ENCODE measurements at regions not wholly inside any gene's neighbourhood (a gene's known extent, or its start where the extent isn't known, plus 50 kb on each side); places are given as distances from the start of the nearest gene placed in this dataset.
"Not testable (repeated sequence)": the region's sequence is repeated elsewhere in the genome, so short reads cannot be mapped to it uniquely, and the experiment has no call there.

- not testable (repeated sequence) for H3K36me3 ChIP-seq (ENCODE audit: control insufficient read depth, insufficient read depth, low read length); H3K9me3 ChIP-seq (ENCODE audit: control insufficient read depth, insufficient read depth, low read length); H3K9ac ChIP-seq (ENCODE audit: low read depth, low read length); H3K27ac ChIP-seq (ENCODE audit: low read depth, low read length); H3K4me1 ChIP-seq (ENCODE audit: control insufficient read depth, insufficient read depth, low read length); H3K27me3 ChIP-seq (ENCODE audit: control insufficient read depth, insufficient read depth, low read length); H3K4me3 ChIP-seq (ENCODE audit: low read depth, low read length)
These were observed 85.1 kb upstream of the MAP4 start for GRCh38 chr3:48101301-48101650.

DNA sequence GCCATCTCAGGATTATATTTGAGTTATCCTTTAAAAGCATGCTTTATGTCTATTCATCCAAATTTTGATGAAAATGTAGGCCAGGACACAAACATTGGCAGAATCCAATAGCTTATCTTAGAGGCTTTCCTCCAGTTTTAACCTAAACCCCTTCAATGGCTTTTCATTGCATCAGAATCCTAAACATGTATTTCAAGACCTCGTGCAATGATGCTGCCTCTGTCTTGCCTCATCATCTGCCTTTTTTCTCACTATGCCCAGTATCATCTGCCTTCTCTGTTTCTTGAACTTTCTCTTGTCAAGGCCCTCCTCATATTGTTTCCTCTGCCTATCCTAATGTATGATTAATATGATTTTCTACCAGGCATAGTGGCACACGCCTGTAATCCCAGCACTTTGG is 76.1 kb upstream of the MAP4 start:
- Histone ChIP-seq H3K9ac (ENCODE audit: low read depth, low read length) (no peak overlapping the region), H3K36me3 (ENCODE audit: control insufficient read depth, insufficient read depth, low read length) (no peaks in the 10 kb centered on the region), H3K4me1 (ENCODE audit: control insufficient read depth, insufficient read depth, low read length) (peaks cover 7% of the 10 kb centered on the region), H3K27me3 (ENCODE audit: control insufficient read depth, insufficient read depth, low read length) (no peaks in the 10 kb centered on the region), H3K27ac (ENCODE audit: low read depth, low read length) (no peak overlapping the region), H3K4me3 (ENCODE audit: low read depth, low read length) (no peak overlapping the region), H3K9me3 (ENCODE audit: control insufficient read depth, insufficient read depth, low read length) (no peaks in the 10 kb centered on the region)

GRCh38 chr3:48090166-48090939 is 74.1 kb upstream of the MAP4 start:
- H3K4me3 ChIP-seq (ENCODE audit: low read depth, low read length), result no peak overlapping the region
- no peaks in the 10 kb centered on the region for H3K9me3 ChIP-seq (ENCODE audit: control insufficient read depth, insufficient read depth, low read length)
- H3K9ac ChIP-seq (ENCODE audit: low read depth, low read length), result no peak overlapping the region
- H3K27me3 ChIP-seq (ENCODE audit: control insufficient read depth, insufficient read depth, low read length), result no peaks in the 10 kb centered on the region
- H3K27ac ChIP-seq (ENCODE audit: low read depth, low read length), result peak overlapping the region; percentile 38
- H3K36me3 ChIP-seq (ENCODE audit: control insufficient read depth, insufficient read depth, low read length), result no peaks in the 10 kb centered on the region
- peaks cover 14% of the 10 kb centered on the region for H3K4me1 ChIP-seq (ENCODE audit: control insufficient read depth, insufficient read depth, low read length)

- Histone ChIP-seq H3K27me3 (ENCODE audit: control insufficient read depth, insufficient read depth, low read length) (no peaks in the 10 kb centered on the region), H3K4me3 (ENCODE audit: low read depth, low read length) (peak overlapping the region; percentile 79), H3K4me1 (ENCODE audit: control insufficient read depth, insufficient read depth, low read length) (peaks cover 14% of the 10 kb centered on the region), H3K36me3 (ENCODE audit: control insufficient read depth, insufficient read depth, low read length) (0 out of 2 replicates have a peak, but pooled peaks cover 3% of the 10 kb centered on the region), H3K9me3 (ENCODE audit: control insufficient read depth, insufficient read depth, low read length) (no peaks in the 10 kb centered on the region), H3K27ac (ENCODE audit: low read depth, low read length) (peak overlapping the region; percentile 100), H3K9ac (ENCODE audit: low read depth, low read length) (peak overlapping the region; percentile 97)
These were observed 72.7 kb upstream of the MAP4 start for GRCh38 chr3:48088749-48089466.

GRCh38 chr3:48088056-48088748 is 72.0 kb upstream of the MAP4 start:
- Histone ChIP-seq H3K4me3 (ENCODE audit: low read depth, low read length) (peak overlapping the region; percentile 79), H3K9ac (ENCODE audit: low read depth, low read length) (peak overlapping the region; percentile 97), H3K9me3 (ENCODE audit: control insufficient read depth, insufficient read depth, low read length) (no peaks in the 10 kb centered on the region), H3K4me1 (ENCODE audit: control insufficient read depth, insufficient read depth, low read length) (peaks cover 14% of the 10 kb centered on the region), H3K27me3 (ENCODE audit: control insufficient read depth, insufficient read depth, low read length) (no peaks in the 10 kb centered on the region), H3K36me3 (ENCODE audit: control insufficient read depth, insufficient read depth, low read length) (0 out of 2 replicates have a peak, but pooled peaks cover 6% of the 10 kb centered on the region), H3K27ac (ENCODE audit: low read depth, low read length) (peak overlapping the region; percentile 100)

DNA sequence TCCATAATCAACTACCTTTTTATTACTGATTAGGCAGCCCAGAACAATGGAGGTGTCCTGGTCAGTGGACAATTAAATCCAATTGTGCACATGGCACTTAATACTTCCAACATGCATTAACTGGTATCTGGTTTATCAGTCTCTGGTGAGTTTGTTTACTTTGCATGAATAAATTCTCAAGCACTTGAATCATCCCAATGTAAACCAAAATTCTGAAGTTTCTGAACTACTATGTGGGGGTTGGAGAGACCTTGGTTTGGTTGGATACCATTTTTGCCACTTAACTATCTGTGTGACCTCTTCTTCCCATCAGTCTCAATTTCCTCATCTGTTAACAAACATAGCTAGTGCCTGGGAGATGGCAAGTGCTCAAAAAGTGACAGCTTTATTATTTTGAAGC is 70.5 kb upstream of the MAP4 start:
- Histone ChIP-seq H3K4me3 (ENCODE audit: low read depth, low read length) (peak overlapping the region; percentile 79), H3K36me3 (ENCODE audit: control insufficient read depth, insufficient read depth, low read length) (0 out of 2 replicates have a peak, but pooled peaks cover 6% of the 10 kb centered on the region), H3K4me1 (ENCODE audit: control insufficient read depth, insufficient read depth, low read length) (peaks cover 14% of the 10 kb centered on the region), H3K9me3 (ENCODE audit: control insufficient read depth, insufficient read depth, low read length) (no peaks in the 10 kb centered on the region), H3K9ac (ENCODE audit: low read depth, low read length) (no peak overlapping the region), H3K27me3 (ENCODE audit: control insufficient read depth, insufficient read depth, low read length) (no peaks in the 10 kb centered on the region), H3K27ac (ENCODE audit: low read depth, low read length) (peak overlapping the region; percentile 100)

DNA sequence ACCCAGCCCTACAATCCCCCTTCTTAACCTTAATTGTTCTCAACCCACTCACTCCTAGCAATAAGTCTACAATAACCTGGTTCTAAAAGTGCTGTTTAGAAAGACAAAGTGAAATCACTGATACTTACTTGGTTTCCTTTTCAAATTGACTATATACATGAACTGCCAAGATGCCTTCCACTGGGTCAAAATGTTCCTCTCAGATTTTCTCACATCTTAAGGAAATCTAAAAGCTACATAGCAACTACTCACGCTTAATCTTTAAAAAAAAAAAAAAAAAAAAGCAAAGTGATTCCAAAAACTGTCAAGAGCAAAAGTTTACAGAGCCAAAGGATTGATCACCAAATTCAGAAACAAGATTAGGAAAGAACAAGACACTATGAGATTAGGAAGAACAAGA is 68.7 kb upstream of the MAP4 start:
- no peak overlapping the region for H3K9ac ChIP-seq (ENCODE audit: low read depth, low read length)
- H3K4me3 ChIP-seq (ENCODE audit: low read depth, low read length), result no peak overlapping the region
- no peaks in the 10 kb centered on the region for H3K27me3 ChIP-seq (ENCODE audit: control insufficient read depth, insufficient read depth, low read length)
- H3K4me1 ChIP-seq (ENCODE audit: control insufficient read depth, insufficient read depth, low read length), result peaks cover 10% of the 10 kb centered on the region
- H3K9me3 ChIP-seq (ENCODE audit: control insufficient read depth, insufficient read depth, low read length), result no peaks in the 10 kb centered on the region
- no peak overlapping the region for H3K27ac ChIP-seq (ENCODE audit: low read depth, low read length)
- 0 out of 2 replicates have a peak, but pooled peaks cover 6% of the 10 kb centered on the region for H3K36me3 ChIP-seq (ENCODE audit: control insufficient read depth, insufficient read depth, low read length)

DNA sequence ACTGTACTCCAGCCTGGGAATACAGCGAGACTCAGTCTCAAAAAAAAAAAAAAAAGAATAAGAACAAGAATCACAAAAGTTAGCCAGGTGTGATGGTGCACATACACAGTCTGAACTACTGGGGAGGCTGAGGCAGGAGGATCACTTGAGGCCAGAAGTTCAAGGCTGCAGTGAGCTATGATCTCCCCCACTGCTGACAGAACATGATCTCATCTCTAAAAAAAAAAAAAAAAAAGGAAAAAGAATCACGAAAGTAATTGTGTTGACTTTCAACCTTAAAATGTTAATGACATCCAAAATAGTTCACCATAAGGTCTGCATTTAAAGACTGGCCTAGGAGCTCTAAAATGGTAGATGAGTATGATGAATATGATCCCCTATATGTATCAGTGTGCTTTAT is 68.0 kb upstream of the MAP4 start:
- Histone ChIP-seq H3K9ac (ENCODE audit: low read depth, low read length) (no peak overlapping the region), H3K9me3 (ENCODE audit: control insufficient read depth, insufficient read depth, low read length) (no peaks in the 10 kb centered on the region), H3K4me3 (ENCODE audit: low read depth, low read length) (no peak overlapping the region), H3K4me1 (ENCODE audit: control insufficient read depth, insufficient read depth, low read length) (peaks cover 8% of the 10 kb centered on the region; the same call in 1 of the 2 replicates), H3K27me3 (ENCODE audit: control insufficient read depth, insufficient read depth, low read length) (no peaks in the 10 kb centered on the region), H3K27ac (ENCODE audit: low read depth, low read length) (no peak overlapping the region), H3K36me3 (ENCODE audit: control insufficient read depth, insufficient read depth, low read length) (0 out of 2 replicates have a peak, but pooled peaks cover 6% of the 10 kb centered on the region)

DNA sequence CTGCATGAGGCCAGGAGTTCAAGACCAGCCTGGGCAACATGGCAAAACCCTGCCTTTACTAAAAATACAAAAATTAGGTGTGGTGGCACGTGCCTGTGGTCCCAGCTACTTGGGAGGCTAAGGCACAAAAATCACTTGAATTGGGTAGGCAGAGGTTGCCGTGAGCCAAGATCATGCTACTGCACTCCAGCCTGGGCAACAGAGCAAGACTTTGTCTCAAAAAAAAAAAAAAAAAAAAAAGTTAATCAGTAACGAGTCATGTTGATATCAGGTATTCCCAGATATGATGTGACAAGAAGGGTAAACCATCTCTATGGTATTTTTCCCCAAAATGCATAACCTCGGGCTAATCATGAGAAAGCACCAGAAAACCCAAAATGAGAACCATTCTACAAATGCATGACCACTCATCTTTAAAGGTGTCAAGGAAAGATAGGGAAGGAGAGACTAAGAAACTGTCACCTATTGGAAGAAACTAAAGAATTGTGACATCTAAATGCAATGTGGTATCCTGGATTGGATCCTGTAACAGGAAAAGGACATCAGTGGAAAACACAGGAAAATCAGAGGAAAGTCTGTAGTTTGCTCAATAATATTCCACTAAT is 66.5 kb upstream of the MAP4 start:
- Histone ChIP-seq H3K36me3 (ENCODE audit: control insufficient read depth, insufficient read depth, low read length) (peaks cover 8% of the 10 kb centered on the region; the same call in 1 of the 2 replicates), H3K27me3 (ENCODE audit: control insufficient read depth, insufficient read depth, low read length) (no peaks in the 10 kb centered on the region), H3K9me3 (ENCODE audit: control insufficient read depth, insufficient read depth, low read length) (no peaks in the 10 kb centered on the region), H3K4me1 (ENCODE audit: control insufficient read depth, insufficient read depth, low read length) (peaks cover 8% of the 10 kb centered on the region; the same call in 1 of the 2 replicates), H3K9ac (ENCODE audit: low read depth, low read length) (no peak overlapping the region), H3K4me3 (ENCODE audit: low read depth, low read length) (no peak overlapping the region), H3K27ac (ENCODE audit: low read depth, low read length) (no peak overlapping the region)

GRCh38 chr3:48077815-48078214 is 61.6 kb upstream of the MAP4 start:
- no peaks in the 10 kb centered on the region for H3K9me3 ChIP-seq (ENCODE audit: control insufficient read depth, insufficient read depth, low read length)
- peaks cover 2% of the 10 kb centered on the region; the same call in 1 of the 2 replicates for H3K36me3 ChIP-seq (ENCODE audit: control insufficient read depth, insufficient read depth, low read length)
- H3K27me3 ChIP-seq (ENCODE audit: control insufficient read depth, insufficient read depth, low read length), result no peaks in the 10 kb centered on the region
- H3K4me3 ChIP-seq (ENCODE audit: low read depth, low read length), result no peak overlapping the region
- no peak overlapping the region for H3K27ac ChIP-seq (ENCODE audit: low read depth, low read length)
- no peaks in the 10 kb centered on the region for H3K4me1 ChIP-seq (ENCODE audit: control insufficient read depth, insufficient read depth, low read length)
- no peak overlapping the region for H3K9ac ChIP-seq (ENCODE audit: low read depth, low read length)
